DOHH2 (cell line): ENCODE measurements at regions not wholly inside any gene's neighbourhood (a gene's known extent, or its start where the extent isn't known, plus 50 kb on each side); places are given as distances from the start of the nearest gene placed in this dataset.
A peak's percentile ranks its signal among the peaks of the same experiment; 100 is the strongest.

Source experiments
- H3F3A ChIP-seq: fragments of 200-600 bp; sonication (generic), shearing (Covaris generic); 2 replicates; pipeline ENCODE4 v1.6.0; 2016; ENCODE audit warnings: antibody characterized with exemption, mild to moderate bottlenecking; ENCODE audit not compliant: control insufficient read depth, insufficient read depth
- H3K27ac ChIP-seq: fragments of 200-600 bp; sonication (generic); 2 replicates; pipeline ENCODE4 v1.5.1; 2014; ENCODE audit warnings: low read depth, mild to moderate bottlenecking, low read length, moderate library complexity
- H3K27me3 ChIP-seq: fragments of 200-600 bp; sonication (generic); 2 replicates; pipeline ENCODE4 v1.6.1; 2014; ENCODE audit warnings: mild to moderate bottlenecking, low read length, mixed read lengths; ENCODE audit not compliant: control insufficient read depth
- H3K36me3 ChIP-seq: fragments of 200-600 bp; sonication (generic); 2 replicates; pipeline ENCODE4 v1.6.1; 2014; ENCODE audit warnings: mild to moderate bottlenecking, low read length, moderate library complexity, mixed read lengths; ENCODE audit not compliant: control insufficient read depth
- H3K4me1 ChIP-seq: fragments of 200-600 bp; sonication (generic); 2 replicates; pipeline ENCODE4 v1.6.1; 2014; ENCODE audit warnings: mild to moderate bottlenecking, low read length, mixed read lengths; ENCODE audit not compliant: control insufficient read depth
- H3K4me2 ChIP-seq: fragments of 200-600 bp; sonication (generic); 2 replicates; pipeline ENCODE4 v1.6.0; 2014; ENCODE audit warnings: mild to moderate bottlenecking, low read length, moderate library complexity
- H3K4me3 ChIP-seq: fragments of 200-600 bp; sonication (generic); 2 replicates; pipeline ENCODE4 v1.5.1; 2014; ENCODE audit warnings: mild to moderate bottlenecking, low read length, mixed read lengths
- H3K79me2 ChIP-seq: fragments of 200-600 bp; sonication (generic); 2 replicates; pipeline ENCODE4 v1.6.1; 2014; ENCODE audit warnings: mild to moderate bottlenecking, low read length, mixed read lengths; ENCODE audit not compliant: control insufficient read depth
- H3K9me2 ChIP-seq: fragments of 200-600 bp; sonication (generic); replicated peaks from 2 replicates; pipeline ENCODE4 v1.6.1; 2014; ENCODE audit warnings: mild to moderate bottlenecking, low read length, mixed read lengths; ENCODE audit not compliant: control insufficient read depth
- H3K9me3 ChIP-seq: fragments of 200-600 bp; sonication (generic); 2 replicates; pipeline ENCODE4 v1.6.1; 2014; ENCODE audit warnings: antibody characterized with exemption, low read length, mixed read lengths; ENCODE audit not compliant: control insufficient read depth, insufficient read depth
- H4K20me1 ChIP-seq: fragments of 200-600 bp; sonication (generic); 2 replicates; pipeline ENCODE4 v1.6.0; 2014; ENCODE audit warnings: low read depth, mild to moderate bottlenecking, antibody characterized with exemption, low read length, moderate library complexity; ENCODE audit not compliant: control insufficient read depth, insufficient read depth
- EZH2phosphoT487 ChIP-seq: fragments of 200-600 bp; sonication (generic); IDR thresholded peaks from 2 replicates; pipeline ENCODE4 v1.6.1; 2017; ENCODE audit warnings: borderline replicate concordance, mild to moderate bottlenecking, antibody characterized with exemption, low read length, moderate library complexity, mixed read lengths
- TF ChIP-seq, protein P1 (sequence below): fragments of 200-600 bp; sonication (generic); IDR thresholded peaks from one replicate; pipeline ENCODE4 v1.5.1; 2014; ENCODE audit warnings: antibody characterized with exemption, mild to moderate bottlenecking, low read depth, low read length; ENCODE audit not compliant: poor library complexity, severe bottlenecking

DNA sequence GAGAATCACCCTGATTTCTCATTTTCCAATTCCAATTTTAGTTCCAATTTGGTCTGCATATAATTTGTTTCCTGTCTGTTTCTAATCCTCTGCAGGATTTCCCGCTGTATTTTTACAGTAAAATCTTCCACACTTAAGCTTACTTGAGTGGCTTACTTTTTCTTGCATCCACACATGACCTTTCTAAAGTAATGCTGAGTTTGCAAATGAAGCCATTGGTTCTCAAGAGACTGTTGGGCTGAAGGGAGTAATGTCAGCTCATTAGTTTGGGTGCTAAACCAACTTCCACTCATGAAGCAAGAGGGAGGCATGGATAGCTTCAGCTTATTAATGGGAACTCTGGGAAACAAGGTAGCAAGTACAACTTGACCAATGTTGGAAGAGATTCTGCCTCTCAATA lies 146.4 kb downstream of the SNX10 start:
- Histone ChIP-seq H3K9me3 (no peaks in the 10 kb centered on the region), H3K79me2 (no peaks in the 10 kb centered on the region), H3K9me2 (no peaks in the 10 kb centered on the region), H3K27ac (no peak overlapping the region), H3F3A (no peaks in the 10 kb centered on the region), H3K36me3 (no peaks in the 10 kb centered on the region), H3K4me2 (no peak overlapping the region), H4K20me1 (no peaks in the 10 kb centered on the region), H3K4me3 (no peak overlapping the region), H3K4me1 (peaks cover 11% of the 10 kb centered on the region), H3K27me3 (peaks cover 18% of the 10 kb centered on the region)
- TF ChIP-seq EZH2phosphoT487: no peak
- TF ChIP-seq, protein P1, sequence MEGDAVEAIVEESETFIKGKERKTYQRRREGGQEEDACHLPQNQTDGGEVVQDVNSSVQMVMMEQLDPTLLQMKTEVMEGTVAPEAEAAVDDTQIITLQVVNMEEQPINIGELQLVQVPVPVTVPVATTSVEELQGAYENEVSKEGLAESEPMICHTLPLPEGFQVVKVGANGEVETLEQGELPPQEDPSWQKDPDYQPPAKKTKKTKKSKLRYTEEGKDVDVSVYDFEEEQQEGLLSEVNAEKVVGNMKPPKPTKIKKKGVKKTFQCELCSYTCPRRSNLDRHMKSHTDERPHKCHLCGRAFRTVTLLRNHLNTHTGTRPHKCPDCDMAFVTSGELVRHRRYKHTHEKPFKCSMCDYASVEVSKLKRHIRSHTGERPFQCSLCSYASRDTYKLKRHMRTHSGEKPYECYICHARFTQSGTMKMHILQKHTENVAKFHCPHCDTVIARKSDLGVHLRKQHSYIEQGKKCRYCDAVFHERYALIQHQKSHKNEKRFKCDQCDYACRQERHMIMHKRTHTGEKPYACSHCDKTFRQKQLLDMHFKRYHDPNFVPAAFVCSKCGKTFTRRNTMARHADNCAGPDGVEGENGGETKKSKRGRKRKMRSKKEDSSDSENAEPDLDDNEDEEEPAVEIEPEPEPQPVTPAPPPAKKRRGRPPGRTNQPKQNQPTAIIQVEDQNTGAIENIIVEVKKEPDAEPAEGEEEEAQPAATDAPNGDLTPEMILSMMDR: no peak

DNA sequence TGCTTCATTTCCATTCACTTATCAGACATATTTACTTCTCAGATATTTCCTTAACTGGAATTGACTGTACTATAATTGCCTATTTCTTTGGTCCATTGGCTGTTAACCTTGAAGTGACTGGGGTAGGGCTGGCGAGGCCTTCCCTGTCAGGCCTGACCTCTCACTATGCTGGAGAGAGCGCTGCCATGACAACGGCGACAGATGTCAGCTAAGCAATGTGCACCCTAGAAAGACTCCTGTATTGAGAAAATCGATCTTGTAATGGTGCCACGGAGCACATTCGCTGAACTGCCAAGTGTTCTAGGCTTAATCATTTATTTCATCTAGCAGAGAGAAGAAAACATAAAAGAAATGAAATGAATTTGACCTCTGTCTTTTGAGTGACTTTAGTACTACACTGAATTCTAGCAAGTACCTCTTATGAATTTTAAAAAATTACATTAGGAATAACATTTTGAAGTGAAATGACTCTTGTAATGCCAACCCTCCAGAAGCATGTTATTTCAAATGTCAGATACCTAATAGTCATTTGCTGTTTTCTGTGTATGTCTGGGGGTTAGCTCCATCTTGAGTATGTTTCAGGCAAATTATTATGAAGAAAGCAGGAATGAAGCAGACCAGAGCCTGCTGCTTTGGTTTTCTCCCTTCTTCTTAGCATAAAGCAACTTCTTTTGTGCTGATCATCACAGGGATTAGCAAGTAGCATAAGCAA lies 148.0 kb downstream of the SNX10 start:
- Histone ChIP-seq H3K36me3 (no peaks in the 10 kb centered on the region), H3K9me3 (no peaks in the 10 kb centered on the region), H3K9me2 (no peaks in the 10 kb centered on the region), H3K4me1 (peaks cover 11% of the 10 kb centered on the region), H3K4me3 (no peak overlapping the region), H3K27ac (no peak overlapping the region), H3K27me3 (peaks cover 8% of the 10 kb centered on the region), H3K79me2 (no peaks in the 10 kb centered on the region), H3F3A (no peaks in the 10 kb centered on the region), H4K20me1 (no peaks in the 10 kb centered on the region), H3K4me2 (peak overlapping the region; percentile 33)
- TF ChIP-seq EZH2phosphoT487: no peak
- TF ChIP-seq, protein P1: no peak

DNA sequence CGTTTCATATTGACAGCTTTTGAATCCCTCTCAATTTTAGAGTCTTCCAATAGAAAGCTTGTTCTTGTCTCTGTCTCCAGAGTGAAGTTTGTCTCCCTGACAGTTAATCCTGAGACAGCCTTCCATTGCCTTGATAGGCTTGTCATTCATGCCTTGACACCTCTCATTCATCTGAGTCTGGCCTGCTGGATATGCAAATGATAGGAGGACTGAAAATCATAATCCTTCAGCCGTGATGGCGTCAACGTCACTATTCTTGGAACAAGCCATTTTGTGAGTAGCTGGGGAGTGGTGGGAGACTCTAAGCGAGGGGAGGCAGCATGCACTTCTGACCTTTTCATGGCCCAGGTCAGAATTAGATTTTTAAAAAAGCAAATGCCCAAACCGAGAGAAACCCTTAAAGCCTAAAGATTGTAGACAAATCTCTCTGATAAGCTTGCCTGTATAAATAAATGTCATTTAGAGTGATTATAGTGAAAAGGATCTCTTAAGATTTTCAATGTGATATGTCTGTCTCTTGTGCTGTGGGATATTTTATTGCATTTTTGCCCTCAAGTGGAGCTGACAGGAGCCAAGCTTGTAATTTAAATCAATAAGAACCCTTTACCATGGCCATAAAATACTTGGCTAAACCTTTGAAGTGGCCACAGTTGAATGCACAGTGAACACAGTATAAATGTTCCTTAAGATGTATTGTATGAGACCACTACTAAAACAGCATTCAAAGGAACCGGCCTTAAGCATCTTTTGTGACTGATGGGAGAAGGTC lies 148.8 kb downstream of the SNX10 start:
- Histone ChIP-seq H3K4me3 (no peak overlapping the region), H3K9me3 (no peaks in the 10 kb centered on the region), H3K79me2 (no peaks in the 10 kb centered on the region), H3K27me3 (peaks cover 2% of the 10 kb centered on the region; the same call in 1 of the 2 replicates), H3F3A (no peaks in the 10 kb centered on the region), H4K20me1 (no peaks in the 10 kb centered on the region), H3K4me2 (peak overlapping the region; percentile 33), H3K9me2 (no peaks in the 10 kb centered on the region), H3K4me1 (peaks cover 11% of the 10 kb centered on the region), H3K36me3 (no peaks in the 10 kb centered on the region), H3K27ac (no peak overlapping the region)
- TF ChIP-seq, protein P1: no peak
- TF ChIP-seq EZH2phosphoT487: no peak
